ENCODE measurements at regions not wholly inside any gene's neighbourhood (a gene's known extent, or its start where the extent isn't known, plus 50 kb on each side); places are given as distances from the start of the nearest gene placed in this dataset.

- no peak overlapping the region for H3K4me3 ChIP-seq
- TF ChIP-seq CTCF (IDR thresholded peaks at IDR 0.05) = no peak
- peaks cover 0 to 3% of the 10 kb centered on the region in 2 donors for H3K9me3 ChIP-seq
- H3K27me3 ChIP-seq = no peaks in the 10 kb centered on the region
- no peak overlapping the region for H3K27ac ChIP-seq
- intact Hi-C loops (cut with DNase I) = no loop called here
- ATAC-seq (no peak), DNase-seq (no peak)
- no peaks in the 10 kb centered on the region for H3K4me1 ChIP-seq
- no peaks in the 10 kb centered on the region for H3K36me3 ChIP-seq
Observed at GRCh38 chr18:56185126-56185525, 453.3 kb downstream of the TXNL1 start.

DNA sequence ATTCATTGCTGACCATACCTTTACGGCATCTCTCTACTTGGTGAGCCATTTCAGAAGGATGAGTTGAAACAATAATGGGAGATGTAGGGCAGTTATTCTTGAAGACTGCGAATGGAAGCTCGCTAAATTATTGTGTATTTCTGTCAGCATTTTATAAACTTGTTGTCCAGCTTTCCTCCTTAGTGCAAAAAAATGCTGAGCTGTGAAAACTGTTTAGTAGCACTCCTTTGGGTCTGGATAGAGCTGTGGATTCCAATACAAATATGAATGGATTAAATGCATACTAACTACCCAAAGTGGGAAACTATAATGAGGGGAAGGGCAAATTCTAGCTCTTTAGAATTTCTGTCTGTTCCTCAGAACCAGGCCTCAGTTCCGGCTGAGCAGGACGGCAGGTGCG is 461.6 kb downstream of the TXNL1 start:
- peak in 1 of 4 donors; percentile 48 for DNase-seq
- no peaks in the 10 kb centered on the region for H3K27me3 ChIP-seq
- TF ChIP-seq CTCF (IDR thresholded peaks at IDR 0.05) = no peak
- no peaks in the 10 kb centered on the region for H3K36me3 ChIP-seq
- no peak overlapping the region for H3K27ac ChIP-seq
- H3K9me3 ChIP-seq = no peaks in the 10 kb centered on the region
- ATAC-seq = no peak
- no peak overlapping the region for H3K4me3 ChIP-seq
- intact Hi-C loops (cut with DNase I) = no loop called here
- no peaks in the 10 kb centered on the region for H3K4me1 ChIP-seq

GRCh38 chr18:56175330-56176001 is 462.9 kb downstream of the TXNL1 start:
- Histone ChIP-seq H3K27ac (no peak overlapping the region), H3K4me1 (no peaks in the 10 kb centered on the region), H3K27me3 (no peaks in the 10 kb centered on the region), H3K4me3 (no peak overlapping the region), H3K9me3 (no peaks in the 10 kb centered on the region), H3K36me3 (no peaks in the 10 kb centered on the region)
- no peak for TF ChIP-seq CTCF (IDR thresholded peaks at IDR 0.05)
- intact Hi-C loops (cut with DNase I) = no loop called here
- no peak for DNase-seq
- no peak for ATAC-seq

- H3K27me3 ChIP-seq = no peaks in the 10 kb centered on the region
Observed at GRCh38 chr18:56173542-56174220, 464.7 kb downstream of the TXNL1 start.

More at GRCh38 chr18:56173542-56174220, 464.7 kb downstream of the TXNL1 start:
- DNase-seq (no peak), ATAC-seq (no peak)
- Histone ChIP-seq H3K27ac (no peak overlapping the region), H3K4me1 (no peaks in the 10 kb centered on the region), H3K9me3 (no peaks in the 10 kb centered on the region), H3K4me3 (no peak overlapping the region), H3K36me3 (no peaks in the 10 kb centered on the region)
- intact Hi-C loops (cut with DNase I) = no loop called here
- no peak for TF ChIP-seq CTCF (IDR thresholded peaks at IDR 0.05)
